Endothelial cell of umbilical vein (primary cell): ENCODE measurements at regions not wholly inside any gene's neighbourhood (a gene's known extent, or its start where the extent isn't known, plus 50 kb on each side); places are given as distances from the start of the nearest gene placed in this dataset.

ENCODE experiments used
- BruUV-seq: library from RNA; stranded (reverse); fragments of 400-500 nt; replicated peaks from 2 replicates; lab custom pipeline; 2021; lab: Mats Ljungman, UMichigan
- CTCF ChIA-PET: fragments of 300-600, 350-600 bp; sonication (Branson Sonifier 250); formaldehyde crosslinking; loops from one replicate; lab custom pipeline; 2021; ENCODE audit warnings: antibody characterized with exemption, inconsistent platforms; lab: Charles Lee
- POLR2A ChIA-PET: fragments of 300-600, 350-600 bp; sonication (Branson Sonifier 250); formaldehyde crosslinking; loops from one replicate; lab custom pipeline; 2021; ENCODE audit warnings: antibody characterized with exemption, inconsistent platforms; lab: Charles Lee
- DNase-seq: peaks from one replicate; pipeline ENCODE4 v3.0.0-alpha.2; 2011; ENCODE audit warnings: low read depth, low spot score
- FAIRE-seq: peaks from 2 replicates; lab custom pipeline; 2011; peaks lifted over from hg19 to GRCh38; lab: Jason Lieb, UNC
- H2AFZ ChIP-seq: 2 replicates; pipeline ENCODE4 v1.6.0; 2012; ENCODE audit warnings: low read depth, low read length, control low read depth, inconsistent platforms
- H3K27ac ChIP-seq: 2 replicates; pipeline ENCODE4 v1.5.1; 2011; ENCODE audit warnings: low read depth, mild to moderate bottlenecking, control low read depth, low read length, moderate library complexity; ENCODE audit not compliant: insufficient read depth
- H3K27me3 ChIP-seq, 2 experiments: 2 replicates each; pipeline versions ENCODE4 v1.6.0 to v1.6.1; 2011; ENCODE audit warnings: low read length in 2 of 2, mixed read lengths in 1 of 2; ENCODE audit not compliant: control insufficient read depth in 2 of 2, insufficient read depth in 2 of 2
- H3K36me3 ChIP-seq, 2 experiments: 2 replicates in 1 of 2; 3 replicates in 1 of 2; pipeline ENCODE4 v1.5.1; 2011; ENCODE audit warnings: low read length in 2 of 2, mild to moderate bottlenecking in 1 of 2, moderate library complexity in 1 of 2; ENCODE audit not compliant: control insufficient read depth in 2 of 2, insufficient read depth in 2 of 2; ENCODE audit errors: extremely low read depth in 1 of 2
- H3K4me1 ChIP-seq: 3 replicates; pipeline ENCODE4 v1.5.1; 2011; ENCODE audit warnings: mild to moderate bottlenecking, low read length; ENCODE audit not compliant: control insufficient read depth, insufficient read depth; ENCODE audit errors: extremely low read depth
- H3K4me2 ChIP-seq: 2 replicates; pipeline ENCODE4 v1.6.1; 2011; ENCODE audit warnings: low read length, control low read depth, mixed read lengths; ENCODE audit not compliant: insufficient read depth
- H3K4me3 ChIP-seq, 3 experiments: fragments of 200-600 bp in 1 of 3; sonication (generic), shearing (Covaris generic) in 1 of 3; replicated peaks in 1 of 3; 2 replicates each; pipeline ENCODE4 v1.5.1; 2011 to 2016; ENCODE audit warnings: control low read depth in 3 of 3, low read length in 3 of 3, mild to moderate bottlenecking in 2 of 3, inconsistent platforms in 1 of 3, low read depth in 1 of 3, moderate library complexity in 1 of 3; ENCODE audit not compliant: insufficient read depth in 1 of 3
- H3K79me2 ChIP-seq: 2 replicates; pipeline ENCODE4 v1.6.0; 2012; ENCODE audit warnings: low read length, inconsistent platforms; ENCODE audit not compliant: control insufficient read depth, insufficient read depth
- H3K9ac ChIP-seq: replicated peaks from 2 replicates; pipeline ENCODE3; 2011; ENCODE audit warnings: low read length, control low read depth; ENCODE audit not compliant: insufficient read depth; ENCODE audit errors: extremely low read depth
- H3K9me1 ChIP-seq: replicated peaks from 3 replicates; pipeline ENCODE4 v1.6.0; 2011; ENCODE audit warnings: mild to moderate bottlenecking, low read length; ENCODE audit not compliant: control insufficient read depth, insufficient read depth; ENCODE audit errors: extremely low read depth
- H3K9me3 ChIP-seq: replicated peaks from 2 replicates; pipeline ENCODE4 v1.5.1; 2012; ENCODE audit warnings: low read length, inconsistent platforms; ENCODE audit not compliant: control insufficient read depth, insufficient read depth
- H4K20me1 ChIP-seq: replicated peaks from 2 replicates; pipeline ENCODE3; 2011; ENCODE audit warnings: mild to moderate bottlenecking, low read length; ENCODE audit not compliant: control insufficient read depth, insufficient read depth; ENCODE audit errors: extremely low read depth
- CTCF ChIP-seq, 2 donors: IDR thresholded peaks; 1 replicate in 1 of 2; 2 replicates in 1 of 2; pipeline ENCODE4 v1.5.1; 2011; ENCODE audit warnings: low read length in 2 of 2, mild to moderate bottlenecking in 2 of 2, moderate library complexity in 2 of 2, control low read depth in 1 of 2, inconsistent platforms in 1 of 2, low read depth in 1 of 2; ENCODE audit not compliant: insufficient read depth in 1 of 2; ENCODE audit errors: extremely low read depth in 1 of 2
- EZH2 ChIP-seq: IDR thresholded peaks from 2 replicates; pipeline ENCODE4 v1.6.1; 2012; ENCODE audit warnings: borderline replicate concordance, low read depth, mild to moderate bottlenecking, moderate library complexity, low read length, inconsistent platforms; ENCODE audit not compliant: severe bottlenecking
- FOS ChIP-seq: IDR thresholded peaks from 2 replicates; pipeline ENCODE4 v1.6.1; 2011; ENCODE audit warnings: mild to moderate bottlenecking, low read length, moderate library complexity, borderline replicate concordance; ENCODE audit not compliant: insufficient read depth
- GATA2 ChIP-seq: IDR thresholded peaks from 2 replicates; pipeline ENCODE4 v1.7.0; 2011; ENCODE audit warnings: low read depth, mild to moderate bottlenecking, moderate library complexity, mixed read lengths, low read length; ENCODE audit not compliant: insufficient read length, insufficient read depth
- JUN ChIP-seq: IDR thresholded peaks from 2 replicates; pipeline ENCODE4 v1.6.1; 2011; ENCODE audit warnings: borderline replicate concordance, low read depth; ENCODE audit not compliant: insufficient read length, insufficient read depth
- MAX ChIP-seq: IDR thresholded peaks from 2 replicates; pipeline ENCODE4 v1.6.1; 2011; ENCODE audit not compliant: insufficient read depth, insufficient read length
- MYC ChIP-seq: IDR thresholded peaks from one replicate; pipeline ENCODE4 v1.6.1; 2011; ENCODE audit warnings: mild to moderate bottlenecking, low read depth, low read length
- POLR2A ChIP-seq: IDR thresholded peaks from 2 replicates; pipeline ENCODE4 v1.6.1; 2012; ENCODE audit warnings: low read depth, mild to moderate bottlenecking, control low read depth, low read length
- POLR2AphosphoS5 ChIP-seq: IDR thresholded peaks from 2 replicates; pipeline ENCODE4 v1.6.1; 2012; ENCODE audit warnings: low read depth, mild to moderate bottlenecking, control low read depth, low read length, moderate library complexity; ENCODE audit not compliant: insufficient read depth
- dilution Hi-C: fragments of 300-500 bp; cut with MboI; formaldehyde crosslinking; loops from one replicate; pipeline ENCODE4 v1.15.0; 2019; ENCODE audit warnings: low sequenced_read_pairs; ENCODE audit not compliant: extremely low pct_ligation_motif_present
- intact Hi-C: fragments of 100-400 bp; cut with micrococcal nuclease; formaldehyde crosslinking; loops from one replicate; pipeline ENCODE4 v1.10.0; 2022

- no TSS peak for BruUV-seq
- FAIRE-seq (no peak), DNase-seq (no peak)
- no peaks in the 10 kb centered on the region for H3K4me1 ChIP-seq
- no peaks in the 10 kb centered on the region for H3K9me1 ChIP-seq
- no peaks in the 10 kb centered on the region for H3K9me3 ChIP-seq
- no peak overlapping the region for H2AFZ ChIP-seq
- dilution Hi-C loops = no loop called here
- H3K27me3 ChIP-seq = no peaks in the 10 kb centered on the region
- CTCF ChIA-PET = no interaction called here
- intact Hi-C loops = no loop called here
- H3K4me2 ChIP-seq = no peak overlapping the region
- no peak overlapping the region for H3K9ac ChIP-seq
- H3K27ac ChIP-seq = no peak overlapping the region
- H4K20me1 ChIP-seq = no peaks in the 10 kb centered on the region
- no peaks in the 10 kb centered on the region for H3K79me2 ChIP-seq
- H3K36me3 ChIP-seq = no peaks in the 10 kb centered on the region
- no peak overlapping the region for H3K4me3 ChIP-seq
- TF ChIP-seq EZH2 = no peak
- no peak for TF ChIP-seq MAX
- no peak for TF ChIP-seq CTCF (IDR thresholded peaks at IDR 0.05; ENCODE audit: extremely low read depth in 1 of 2, insufficient read depth in 1 of 2, low read depth in 1 of 2, low read length in 2 of 2)
- no peak for TF ChIP-seq POLR2A
- TF ChIP-seq FOS = no peak
- no peak for TF ChIP-seq POLR2AphosphoS5
- TF ChIP-seq MYC = no peak
- no peak for TF ChIP-seq GATA2
- TF ChIP-seq JUN = no peak
- POLR2A ChIA-PET = no interaction called here
Measured at GRCh38 chr12:83919081-83919480, 993.5 kb downstream of the SLC6A15 start.
